AG10803 (cell line): ENCODE measurements at regions not wholly inside any gene's neighbourhood (a gene's known extent, or its start where the extent isn't known, plus 50 kb on each side); places are given as distances from the start of the nearest gene placed in this dataset.

ENCODE experiments used
- DNase-seq: peaks from one replicate; pipeline ENCODE4 v3.0.0; 2010; ENCODE audit warnings: low read depth
- H3K4me3 ChIP-seq: 2 replicates; pipeline ENCODE4 v1.5.1; 2011; ENCODE audit warnings: mild to moderate bottlenecking, low read length, control low read depth
- CTCF ChIP-seq: conservative IDR thresholded peaks from 2 replicates; pipeline ENCODE4 v1.5.1; 2011; ENCODE audit warnings: mild to moderate bottlenecking, low read length, control low read depth, inconsistent platforms

GRCh38 chr3:7920211-7920610 lies 581.4 kb upstream of the LMCD1 start:
- no peak for TF ChIP-seq CTCF
- no peak overlapping the region for H3K4me3 ChIP-seq
- DNase-seq: no peak

DNA sequence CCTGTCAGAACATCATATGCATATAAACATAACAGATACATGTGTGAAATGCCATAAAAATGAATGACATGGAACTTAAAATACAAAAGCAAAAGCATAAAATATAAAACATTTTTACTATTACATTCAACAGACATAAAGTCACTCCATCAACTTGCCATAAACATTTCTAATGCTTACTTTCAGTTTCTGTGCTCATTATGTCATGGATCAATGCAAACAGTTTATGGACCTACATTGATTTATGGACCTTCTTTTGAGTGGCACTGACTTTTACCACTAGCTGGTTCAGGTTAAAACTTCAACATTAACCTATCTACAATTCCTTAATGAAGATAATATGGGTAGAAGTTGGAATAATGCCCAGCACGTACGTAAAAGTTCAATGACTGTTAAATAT lies 577.4 kb upstream of the LMCD1 start:
- H3K4me3 ChIP-seq: no peak overlapping the region
- TF ChIP-seq CTCF: no peak
- DNase-seq: no peak

DNA sequence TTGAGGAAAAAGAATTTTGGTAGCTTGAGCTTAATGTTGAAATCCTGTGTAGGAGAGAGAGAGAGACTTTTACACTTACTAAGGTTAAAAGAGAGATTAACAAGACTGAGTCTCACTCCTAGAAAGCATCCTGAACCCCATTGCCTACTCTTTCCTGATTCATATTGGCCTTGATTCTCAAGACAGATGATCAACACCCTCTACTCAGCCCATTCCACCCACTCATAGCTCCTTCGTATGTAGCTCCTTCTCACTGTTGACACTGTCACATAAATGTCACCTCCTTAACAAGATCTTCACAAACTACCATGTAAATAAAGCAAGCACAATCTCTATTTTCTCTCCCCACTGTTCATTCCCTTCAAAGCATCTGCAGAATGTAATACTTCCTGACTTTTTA lies 574.6 kb upstream of the LMCD1 start:
- no peak for DNase-seq
- TF ChIP-seq CTCF: no peak

DNA sequence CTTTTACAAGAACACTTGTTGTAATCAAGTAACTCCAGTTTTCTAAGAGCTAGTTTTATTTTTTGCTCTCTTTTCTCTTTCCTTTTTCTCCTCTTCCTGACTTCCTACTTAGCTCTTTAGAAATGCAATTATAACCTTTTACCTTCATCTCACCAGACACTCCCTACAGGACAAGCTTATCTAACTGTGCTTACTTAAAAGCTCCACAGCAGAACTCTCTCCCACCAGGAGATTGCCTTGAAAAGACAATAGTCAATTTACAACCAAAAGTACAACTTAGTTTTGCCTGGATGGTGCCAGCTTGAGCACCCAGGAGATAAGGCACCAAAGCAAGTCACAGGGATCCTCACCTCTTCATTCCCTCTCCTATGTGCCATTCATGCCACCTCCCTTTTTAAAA lies 573.8 kb upstream of the LMCD1 start:
- no peak for TF ChIP-seq CTCF
- H3K4me3 ChIP-seq: no peak overlapping the region
- no peak for DNase-seq

More for the DNA sequence above, 574.6 kb upstream of the LMCD1 start:
- no peak overlapping the region for H3K4me3 ChIP-seq

GRCh38 chr3:7929319-7929889 lies 572.2 kb upstream of the LMCD1 start:
- no peak overlapping the region for H3K4me3 ChIP-seq
- TF ChIP-seq CTCF: no peak
- no peak for DNase-seq

DNA sequence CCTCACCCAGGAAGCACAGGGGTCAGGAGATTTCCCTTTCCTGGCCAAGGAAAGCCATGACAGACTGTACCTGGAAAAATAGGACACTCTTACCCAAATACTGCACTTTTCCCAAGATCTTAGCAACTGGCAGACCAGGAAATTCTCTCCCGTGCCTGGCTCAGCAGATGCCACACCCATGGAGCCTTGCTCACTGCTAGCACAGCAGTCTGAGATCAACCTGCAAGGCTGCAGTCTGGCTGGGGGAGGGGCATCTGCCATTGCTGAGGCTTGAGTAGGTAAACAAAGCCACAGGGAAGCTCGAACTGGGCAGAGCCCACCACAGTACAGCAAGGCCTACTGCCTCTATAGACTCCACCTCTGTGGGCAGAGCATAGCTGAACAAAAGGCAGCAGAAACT lies 567.3 kb upstream of the LMCD1 start:
- no peak for TF ChIP-seq CTCF
- DNase-seq: no peak

DNA sequence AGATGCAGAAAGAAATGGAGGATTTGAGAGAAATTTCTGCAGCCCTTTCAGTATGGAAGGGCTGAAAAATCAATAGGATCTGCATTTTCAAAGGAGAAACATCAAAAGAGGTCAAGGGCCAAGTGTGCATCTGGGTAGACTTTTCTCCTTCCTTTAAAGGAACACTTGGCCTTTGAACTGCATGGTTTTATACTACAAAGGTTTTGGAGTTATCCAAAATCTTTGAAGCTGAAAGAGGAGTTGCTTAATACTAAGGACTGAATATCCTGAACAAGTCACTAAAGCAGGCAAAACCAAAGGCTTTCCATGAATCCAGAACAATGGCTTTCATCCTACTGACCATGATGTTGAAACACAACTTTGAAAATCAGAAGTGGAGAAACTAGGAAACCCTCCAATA lies 553.7 kb upstream of the LMCD1 start:
- no peak for TF ChIP-seq CTCF
- DNase-seq: no peak
- H3K4me3 ChIP-seq: no peak overlapping the region

More for the DNA sequence above, 567.3 kb upstream of the LMCD1 start:
- H3K4me3 ChIP-seq: no peak overlapping the region
